Astrocyte (in vitro differentiated cells and primary cell): ENCODE measurements at regions not wholly inside any gene's neighbourhood (a gene's known extent, or its start where the extent isn't known, plus 50 kb on each side); places are given as distances from the start of the nearest gene placed in this dataset.

Source experiments
- EZH2 ChIP-seq: IDR thresholded peaks from 2 replicates; pipeline ENCODE4 v1.6.1; 2012; ENCODE audit warnings: mild to moderate bottlenecking, low read length, inconsistent platforms; ENCODE audit not compliant: insufficient read depth
- TF ChIP-seq, protein P1 (sequence below): IDR thresholded peaks from 2 replicates; pipeline ENCODE4 v1.5.1; 2011; ENCODE audit warnings: low read depth, mild to moderate bottlenecking, inconsistent platforms, low read length, moderate library complexity; ENCODE audit not compliant: insufficient read depth

DNA sequence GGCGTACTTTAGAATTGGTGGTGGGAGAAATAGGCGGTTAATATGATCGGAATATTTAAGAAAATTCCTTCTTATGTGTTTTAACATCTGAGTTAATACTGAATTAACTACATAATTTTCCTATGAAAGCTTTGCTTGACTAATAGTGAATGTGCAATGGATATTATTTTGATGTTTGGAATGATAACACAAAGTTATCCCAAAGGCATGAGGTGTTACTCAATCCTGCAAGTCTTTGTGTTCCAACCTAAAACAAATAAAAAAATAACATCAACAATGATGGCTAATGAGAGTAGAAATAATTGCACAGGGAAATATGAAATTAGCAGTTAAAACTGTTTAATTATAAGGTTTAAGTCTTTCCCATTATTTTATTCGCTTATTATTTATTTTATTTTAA is 183.6 kb upstream of the ARSJ start:
- TF ChIP-seq, protein P1, sequence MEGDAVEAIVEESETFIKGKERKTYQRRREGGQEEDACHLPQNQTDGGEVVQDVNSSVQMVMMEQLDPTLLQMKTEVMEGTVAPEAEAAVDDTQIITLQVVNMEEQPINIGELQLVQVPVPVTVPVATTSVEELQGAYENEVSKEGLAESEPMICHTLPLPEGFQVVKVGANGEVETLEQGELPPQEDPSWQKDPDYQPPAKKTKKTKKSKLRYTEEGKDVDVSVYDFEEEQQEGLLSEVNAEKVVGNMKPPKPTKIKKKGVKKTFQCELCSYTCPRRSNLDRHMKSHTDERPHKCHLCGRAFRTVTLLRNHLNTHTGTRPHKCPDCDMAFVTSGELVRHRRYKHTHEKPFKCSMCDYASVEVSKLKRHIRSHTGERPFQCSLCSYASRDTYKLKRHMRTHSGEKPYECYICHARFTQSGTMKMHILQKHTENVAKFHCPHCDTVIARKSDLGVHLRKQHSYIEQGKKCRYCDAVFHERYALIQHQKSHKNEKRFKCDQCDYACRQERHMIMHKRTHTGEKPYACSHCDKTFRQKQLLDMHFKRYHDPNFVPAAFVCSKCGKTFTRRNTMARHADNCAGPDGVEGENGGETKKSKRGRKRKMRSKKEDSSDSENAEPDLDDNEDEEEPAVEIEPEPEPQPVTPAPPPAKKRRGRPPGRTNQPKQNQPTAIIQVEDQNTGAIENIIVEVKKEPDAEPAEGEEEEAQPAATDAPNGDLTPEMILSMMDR: no peak
- TF ChIP-seq EZH2: no peak
